PC-9 (cell line): ENCODE measurements at regions not wholly inside any gene's neighbourhood (a gene's known extent, or its start where the extent isn't known, plus 50 kb on each side); places are given as distances from the start of the nearest gene placed in this dataset.

Experiments
- BruUV-seq: library from RNA; stranded (reverse); fragments of 400-500 nt; replicated peaks from 2 replicates; lab custom pipeline; 2021; lab: Mats Ljungman, UMichigan
- CTCF ChIA-PET: fragments of 300-600 bp; sonication (Branson Sonifier 250); formaldehyde crosslinking; loops from one replicate; lab custom pipeline; 2022; ENCODE audit warnings: antibody characterized with exemption; lab: Charles Lee
- POLR2A ChIA-PET: fragments of 300-600 bp; sonication (Branson Sonifier 250); formaldehyde crosslinking; loops from one replicate; lab custom pipeline; 2022; ENCODE audit warnings: antibody characterized with exemption; ENCODE audit not compliant: unreplicated experiment; lab: Charles Lee
- DNase-seq, 2 experiments: peaks; one replicate each; pipeline versions ENCODE4 v3.0.0 to v3.0.0-alpha.2; 2015 to 2022; ENCODE audit warnings: mixed read lengths in 1 of 2
- H2AFZ ChIP-seq: fragments of 200-600 bp; sonication (generic); 2 replicates; pipeline ENCODE4 v1.8.1; 2017; ENCODE audit warnings: antibody characterized with exemption
- H3F3A ChIP-seq: fragments of 200-600 bp; sonication (generic); 2 replicates; pipeline ENCODE4 v1.8.1; 2017; ENCODE audit warnings: antibody characterized with exemption, mild to moderate bottlenecking, low read depth; ENCODE audit not compliant: insufficient read depth
- H3K27ac ChIP-seq: fragments of 200-600 bp; sonication (generic); 2 replicates; pipeline ENCODE4 v1.6.1; 2016; ENCODE audit warnings: mixed run types
- H3K27me3 ChIP-seq: fragments of 200-600 bp; sonication (generic); 2 replicates; pipeline ENCODE4 v1.6.1; 2016; ENCODE audit warnings: low read depth, mixed run types; ENCODE audit not compliant: insufficient read depth
- H3K36me3 ChIP-seq: fragments of 200-600 bp; sonication (generic); 2 replicates; pipeline ENCODE4 v1.6.1; 2016; ENCODE audit warnings: low read depth, mixed run types
- H3K4me1 ChIP-seq: fragments of 200-600 bp; sonication (generic); replicated peaks from 2 replicates; pipeline ENCODE4 v1.6.1; 2016; ENCODE audit warnings: mixed run types; ENCODE audit not compliant: insufficient read depth
- H3K4me2 ChIP-seq: fragments of 200-600 bp; sonication (generic); 2 replicates; pipeline ENCODE4 v1.6.1; 2017; ENCODE audit warnings: mixed run types
- H3K4me3 ChIP-seq: fragments of 200-600 bp; sonication (generic); 2 replicates; pipeline ENCODE4 v1.6.1; 2016; ENCODE audit warnings: mixed run types
- H3K79me2 ChIP-seq: fragments of 200-600 bp; sonication (generic); 2 replicates; pipeline ENCODE4 v1.6.1; 2017; ENCODE audit warnings: low read depth, mixed run types
- H3K9me2 ChIP-seq: fragments of 200-600 bp; sonication (generic); 2 replicates; pipeline ENCODE4 v1.8.1; 2017; ENCODE audit warnings: mild to moderate bottlenecking; ENCODE audit not compliant: insufficient read depth
- H3K9me3 ChIP-seq: fragments of 200-600 bp; sonication (generic); 2 replicates; pipeline ENCODE4 v1.8.1; 2016; ENCODE audit warnings: low read depth; ENCODE audit not compliant: insufficient read depth
- H4K20me1 ChIP-seq: fragments of 200-600 bp; sonication (generic); 2 replicates; pipeline ENCODE4 v1.8.1; 2017; ENCODE audit not compliant: insufficient read depth
- EZH2 ChIP-seq: fragments of 200-600 bp; sonication (generic); IDR thresholded peaks from 2 replicates; pipeline ENCODE4 v1.8.0; 2017; ENCODE audit warnings: antibody characterized with exemption, low read depth
- intact Hi-C: fragments of 100-400 bp; cut with micrococcal nuclease; formaldehyde crosslinking; loops from one replicate; pipeline ENCODE4 v1.10.0; 2022; ENCODE audit not compliant: unreplicated experiment
- TF ChIP-seq, protein P1 (sequence below): fragments of 200-600 bp; sonication (generic); conservative IDR thresholded peaks from 2 replicates; pipeline ENCODE4 v1.6.1; 2017; ENCODE audit warnings: mixed run types, antibody characterized with exemption, mild to moderate bottlenecking, moderate library complexity

GRCh38 chr5:167352801-167353200, 938.6 kb upstream of the WWC1 start:
- H4K20me1 ChIP-seq, result no peaks in the 10 kb centered on the region
- H2AFZ ChIP-seq, result no peak overlapping the region
- no peaks in the 10 kb centered on the region for H3K36me3 ChIP-seq
- POLR2A ChIA-PET, result no interaction called here
- CTCF ChIA-PET, result no interaction called here
- peaks cover 11% of the 10 kb centered on the region for H3K27me3 ChIP-seq
- no peak overlapping the region for H3K4me2 ChIP-seq
- H3K4me1 ChIP-seq, result no peaks in the 10 kb centered on the region
- no peaks in the 10 kb centered on the region for H3K79me2 ChIP-seq
- intact Hi-C loops, result no loop called here
- DNase-seq, result peak in 1 of 2 experiments; percentile 7
- H3F3A ChIP-seq, result no peaks in the 10 kb centered on the region
- no peaks in the 10 kb centered on the region for H3K9me2 ChIP-seq
- H3K4me3 ChIP-seq, result no peak overlapping the region
- no peaks in the 10 kb centered on the region for H3K9me3 ChIP-seq
- BruUV-seq, result no TSS peak
- no peak for TF ChIP-seq EZH2
- TF ChIP-seq, protein P1, sequence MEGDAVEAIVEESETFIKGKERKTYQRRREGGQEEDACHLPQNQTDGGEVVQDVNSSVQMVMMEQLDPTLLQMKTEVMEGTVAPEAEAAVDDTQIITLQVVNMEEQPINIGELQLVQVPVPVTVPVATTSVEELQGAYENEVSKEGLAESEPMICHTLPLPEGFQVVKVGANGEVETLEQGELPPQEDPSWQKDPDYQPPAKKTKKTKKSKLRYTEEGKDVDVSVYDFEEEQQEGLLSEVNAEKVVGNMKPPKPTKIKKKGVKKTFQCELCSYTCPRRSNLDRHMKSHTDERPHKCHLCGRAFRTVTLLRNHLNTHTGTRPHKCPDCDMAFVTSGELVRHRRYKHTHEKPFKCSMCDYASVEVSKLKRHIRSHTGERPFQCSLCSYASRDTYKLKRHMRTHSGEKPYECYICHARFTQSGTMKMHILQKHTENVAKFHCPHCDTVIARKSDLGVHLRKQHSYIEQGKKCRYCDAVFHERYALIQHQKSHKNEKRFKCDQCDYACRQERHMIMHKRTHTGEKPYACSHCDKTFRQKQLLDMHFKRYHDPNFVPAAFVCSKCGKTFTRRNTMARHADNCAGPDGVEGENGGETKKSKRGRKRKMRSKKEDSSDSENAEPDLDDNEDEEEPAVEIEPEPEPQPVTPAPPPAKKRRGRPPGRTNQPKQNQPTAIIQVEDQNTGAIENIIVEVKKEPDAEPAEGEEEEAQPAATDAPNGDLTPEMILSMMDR, result no peak
- H3K27ac ChIP-seq, result no peak overlapping the region

DNA sequence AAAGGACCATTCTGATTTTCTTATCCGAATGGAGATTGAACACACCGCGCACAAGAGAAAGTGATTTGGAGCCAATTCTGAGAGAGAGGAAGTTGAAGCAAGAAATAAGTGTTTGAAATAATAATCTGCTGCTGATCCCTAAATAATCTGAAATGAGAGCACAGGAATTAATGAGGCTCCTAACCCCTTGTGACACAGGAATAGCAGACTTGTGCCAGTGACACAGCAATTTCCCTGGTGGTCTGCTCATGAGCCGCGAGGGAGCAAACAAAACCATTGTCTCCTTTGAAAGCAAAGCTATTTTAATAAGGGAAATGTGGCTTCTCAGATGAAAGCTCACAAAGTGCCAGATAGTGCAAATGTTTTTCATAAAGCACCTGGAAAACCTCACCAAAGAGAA, 936.1 kb upstream of the WWC1 start:
- Histone ChIP-seq H3F3A (no peaks in the 10 kb centered on the region), H3K36me3 (no peaks in the 10 kb centered on the region), H3K4me1 (no peaks in the 10 kb centered on the region), H2AFZ (no peak overlapping the region), H3K27ac (no peak overlapping the region), H3K4me3 (no peak overlapping the region), H3K79me2 (no peaks in the 10 kb centered on the region), H3K9me3 (no peaks in the 10 kb centered on the region), H3K4me2 (no peak overlapping the region), H3K9me2 (no peaks in the 10 kb centered on the region), H4K20me1 (no peaks in the 10 kb centered on the region), H3K27me3 (peaks cover 9% of the 10 kb centered on the region; the same call in 1 of the 2 replicates)
- no peak for DNase-seq
- POLR2A ChIA-PET, result no interaction called here
- TF ChIP-seq, protein P1, result no peak
- TF ChIP-seq EZH2, result no peak
- intact Hi-C loops, result no loop called here
- CTCF ChIA-PET, result interaction anchor here (0.7 kb wide), 1 partner anchor 16 kb away, joined by 5 read pairs; no protein-coding TSS in a partner anchor
- no TSS peak for BruUV-seq

- Histone ChIP-seq H3K27ac (no peak overlapping the region), H3K36me3 (no peaks in the 10 kb centered on the region), H3F3A (no peaks in the 10 kb centered on the region), H3K4me2 (no peak overlapping the region), H4K20me1 (no peaks in the 10 kb centered on the region), H2AFZ (no peak overlapping the region), H3K9me3 (no peaks in the 10 kb centered on the region), H3K27me3 (peaks cover 9% of the 10 kb centered on the region; the same call in 1 of the 2 replicates), H3K4me1 (no peaks in the 10 kb centered on the region), H3K9me2 (no peaks in the 10 kb centered on the region), H3K4me3 (no peak overlapping the region), H3K79me2 (no peaks in the 10 kb centered on the region)
- no peak for TF ChIP-seq EZH2
- ChIA-PET CTCF (no interaction called here), POLR2A (no interaction called here)
- intact Hi-C loops, result no loop called here
- no peak for DNase-seq
- BruUV-seq, result no TSS peak
Measured at GRCh38 chr5:167356374-167356773, 935.1 kb upstream of the WWC1 start.
